ENCODE measurements at regions not wholly inside any gene's neighbourhood (a gene's known extent, or its start where the extent isn't known, plus 50 kb on each side); places are given as distances from the start of the nearest gene placed in this dataset.

- TF ChIP-seq, protein P1, sequence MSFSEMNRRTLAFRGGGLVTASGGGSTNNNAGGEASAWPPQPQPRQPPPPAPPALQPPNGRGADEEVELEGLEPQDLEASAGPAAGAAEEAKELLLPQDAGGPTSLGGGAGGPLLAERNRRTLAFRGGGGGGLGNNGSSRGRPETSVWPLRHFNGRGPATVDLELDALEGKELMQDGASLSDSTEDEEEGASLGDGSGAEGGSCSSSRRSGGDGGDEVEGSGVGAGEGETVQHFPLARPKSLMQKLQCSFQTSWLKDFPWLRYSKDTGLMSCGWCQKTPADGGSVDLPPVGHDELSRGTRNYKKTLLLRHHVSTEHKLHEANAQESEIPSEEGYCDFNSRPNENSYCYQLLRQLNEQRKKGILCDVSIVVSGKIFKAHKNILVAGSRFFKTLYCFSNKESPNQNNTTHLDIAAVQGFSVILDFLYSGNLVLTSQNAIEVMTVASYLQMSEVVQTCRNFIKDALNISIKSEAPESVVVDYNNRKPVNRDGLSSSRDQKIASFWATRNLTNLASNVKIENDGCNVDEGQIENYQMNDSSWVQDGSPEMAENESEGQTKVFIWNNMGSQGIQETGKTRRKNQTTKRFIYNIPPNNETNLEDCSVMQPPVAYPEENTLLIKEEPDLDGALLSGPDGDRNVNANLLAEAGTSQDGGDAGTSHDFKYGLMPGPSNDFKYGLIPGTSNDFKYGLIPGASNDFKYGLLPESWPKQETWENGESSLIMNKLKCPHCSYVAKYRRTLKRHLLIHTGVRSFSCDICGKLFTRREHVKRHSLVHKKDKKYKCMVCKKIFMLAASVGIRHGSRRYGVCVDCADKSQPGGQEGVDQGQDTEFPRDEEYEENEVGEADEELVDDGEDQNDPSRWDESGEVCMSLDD (CRISPR knock-in tag; IDR thresholded peaks at IDR 0.05; ENCODE audit: borderline replicate concordance) = peak; percentile 84; the same call in 1 of the 2 replicates
- TF ChIP-seq PBX2 (CRISPR knock-in tag; IDR thresholded peaks at IDR 0.05) (0 out of 2 replicates have a peak, but pooled peaks have one; percentile 42), CBX2 (IDR thresholded peaks at IDR 0.05; ENCODE audit: low read depth, low read length) (no peak), CBX2 (CRISPR knock-in tag; IDR thresholded peaks at IDR 0.05; ENCODE audit: low read depth) (no peak), NAIF1 (CRISPR knock-in tag; IDR thresholded peaks at IDR 0.05; ENCODE audit: borderline replicate concordance) (no peak; the same call in 1 of the 2 replicates), HNRNPH1 (optimal IDR thresholded peaks at IDR 0.05; ENCODE audit: low read depth, low read length) (peak; percentile 54), HIVEP1 (CRISPR knock-in tag; IDR thresholded peaks at IDR 0.05) (peak; percentile 89), NFYC (CRISPR knock-in tag; IDR thresholded peaks at IDR 0.05) (no peak), KDM1A (CRISPR knock-in tag; IDR thresholded peaks at IDR 0.05) (peak; percentile 100), KAT7 (CRISPR knock-in tag; IDR thresholded peaks at IDR 0.05; ENCODE audit: borderline replicate concordance) (no peak), NCOA2 (CRISPR knock-in tag; IDR thresholded peaks at IDR 0.05) (peak; percentile 100), ZNF777 (CRISPR knock-in tag; IDR thresholded peaks at IDR 0.05) (peak; percentile 50; the same call in 1 of the 2 replicates), ZFP82 (CRISPR knock-in tag; IDR thresholded peaks at IDR 0.05; ENCODE audit: borderline replicate concordance) (peak; percentile 72; the same call in 1 of the 2 replicates), ZNF589 (CRISPR knock-in tag; conservative IDR thresholded peaks at IDR 0.05) (peak; percentile 78; the same call in 1 of the 2 replicates), KLF9 (CRISPR knock-in tag; IDR thresholded peaks at IDR 0.05; ENCODE audit: low read depth) (no peak), CHCHD3 (CRISPR knock-in tag; IDR thresholded peaks at IDR 0.05) (no peak)
- TF ChIP-seq, protein P2, sequence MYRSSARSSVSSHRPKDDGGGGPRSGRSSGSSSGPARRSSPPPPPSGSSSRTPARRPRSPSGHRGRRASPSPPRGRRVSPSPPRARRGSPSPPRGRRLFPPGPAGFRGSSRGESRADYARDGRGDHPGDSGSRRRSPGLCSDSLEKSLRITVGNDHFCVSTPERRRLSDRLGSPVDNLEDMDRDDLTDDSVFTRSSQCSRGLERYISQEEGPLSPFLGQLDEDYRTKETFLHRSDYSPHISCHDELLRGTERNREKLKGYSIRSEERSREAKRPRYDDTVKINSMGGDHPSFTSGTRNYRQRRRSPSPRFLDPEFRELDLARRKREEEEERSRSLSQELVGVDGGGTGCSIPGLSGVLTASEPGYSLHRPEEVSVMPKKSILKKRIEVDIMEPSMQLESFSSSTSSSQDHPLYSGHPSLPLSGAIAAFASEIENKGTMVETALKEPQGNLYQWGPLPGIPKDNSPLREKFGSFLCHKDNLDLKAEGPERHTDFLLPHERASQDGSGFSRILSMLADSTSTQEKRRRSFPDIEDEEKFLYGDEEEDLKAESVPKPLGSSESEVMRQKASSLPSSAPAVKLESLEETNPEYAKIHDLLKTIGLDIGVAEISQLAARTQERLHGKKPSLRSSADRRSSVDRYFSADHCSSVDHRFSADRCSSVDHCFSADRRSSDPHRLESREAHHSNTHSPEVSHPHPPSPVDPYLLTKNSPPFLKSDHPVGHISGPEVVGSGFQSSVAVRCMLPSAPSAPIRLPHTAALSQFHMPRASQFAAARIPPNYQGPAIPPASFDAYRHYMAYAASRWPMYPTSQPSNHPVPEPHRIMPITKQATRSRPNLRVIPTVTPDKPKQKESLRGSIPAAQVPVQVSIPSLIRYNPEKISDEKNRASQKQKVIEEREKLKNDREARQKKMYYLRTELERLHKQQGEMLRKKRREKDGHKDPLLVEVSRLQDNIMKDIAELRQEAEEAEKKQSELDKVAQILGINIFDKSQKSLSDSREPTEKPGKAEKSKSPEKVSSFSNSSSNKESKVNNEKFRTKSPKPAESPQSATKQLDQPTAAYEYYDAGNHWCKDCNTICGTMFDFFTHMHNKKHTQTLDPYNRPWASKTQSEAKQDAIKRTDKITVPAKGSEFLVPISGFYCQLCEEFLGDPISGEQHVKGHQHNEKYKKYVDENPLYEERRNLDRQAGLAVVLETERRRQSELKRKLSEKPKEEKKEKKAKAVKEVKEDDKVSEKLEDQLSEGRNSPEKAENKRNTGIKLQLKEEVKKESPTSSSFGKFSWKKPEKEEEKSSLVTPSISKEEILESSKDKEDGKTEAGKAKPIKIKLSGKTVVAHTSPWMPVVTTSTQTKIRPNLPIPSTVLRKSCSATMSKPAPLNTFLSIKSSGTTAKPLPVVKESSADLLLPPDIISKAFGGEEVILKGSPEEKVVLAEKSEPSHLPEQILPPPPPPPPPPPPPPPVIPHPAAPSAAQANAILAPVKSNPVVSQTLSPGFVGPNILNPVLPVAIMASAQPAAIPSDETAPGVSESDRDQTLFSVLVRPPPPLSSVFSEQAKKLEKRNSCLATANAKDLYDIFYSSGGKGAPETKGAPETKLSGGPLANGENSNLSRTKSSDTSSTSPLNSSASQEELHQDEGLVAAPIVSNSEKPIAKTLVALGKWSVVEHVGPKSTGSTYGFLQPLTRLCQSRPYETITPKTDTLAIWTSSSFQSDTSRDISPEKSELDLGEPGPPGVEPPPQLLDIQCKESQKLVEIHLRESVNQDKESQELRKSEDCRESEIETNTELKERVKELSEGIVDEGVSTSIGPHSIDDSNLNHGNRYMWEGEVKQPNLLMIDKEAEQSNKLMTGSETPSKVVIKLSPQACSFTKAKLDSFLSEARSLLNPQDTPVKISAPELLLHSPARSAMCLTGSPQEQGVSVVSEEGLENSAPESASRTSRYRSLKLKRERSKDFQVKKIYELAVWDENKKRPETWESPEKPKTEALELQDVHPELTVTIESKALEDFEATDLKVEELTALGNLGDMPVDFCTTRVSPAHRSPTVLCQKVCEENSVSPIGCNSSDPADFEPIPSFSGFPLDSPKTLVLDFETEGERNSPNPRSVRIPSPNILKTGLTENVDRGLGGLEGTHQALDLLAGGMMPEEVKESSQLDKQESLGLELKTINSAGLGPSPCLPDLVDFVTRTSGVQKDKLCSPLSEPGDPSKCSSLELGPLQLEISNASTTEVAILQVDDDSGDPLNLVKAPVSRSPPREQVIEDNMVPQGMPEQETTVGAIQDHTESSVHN (CRISPR knock-in tag; IDR thresholded peaks at IDR 0.05) = peak; percentile 99
These were observed 92.7 kb upstream of the AFDN start (continued) for GRCh38 chr6:167733740-167734661.
